ENCODE measurements at regions not wholly inside any gene's neighbourhood (a gene's known extent, or its start where the extent isn't known, plus 50 kb on each side); places are given as distances from the start of the nearest gene placed in this dataset.

- TF ChIP-seq ZSCAN30 (tag by site-specific recombination; IDR thresholded peaks at IDR 0.05), result no peak; the same call in 1 of the 2 replicates
- no peak for TF ChIP-seq SCRT2 (tag by site-specific recombination; IDR thresholded peaks at IDR 0.05)
- TF ChIP-seq ZNF132 (tag by site-specific recombination; IDR thresholded peaks at IDR 0.05; ENCODE audit: borderline replicate concordance), result no peak
- no peak; the same call in 1 of the 2 replicates for TF ChIP-seq ZNF518A (tag by site-specific recombination; conservative IDR thresholded peaks at IDR 0.05; ENCODE audit: low read depth)
- TF ChIP-seq GLI4 (tag by site-specific recombination; IDR thresholded peaks at IDR 0.05), result no peak
- TF ChIP-seq ZNF626 (tag by site-specific recombination; IDR thresholded peaks at IDR 0.05), result no peak
- TF ChIP-seq WT1 (tag by site-specific recombination; IDR thresholded peaks at IDR 0.05), result peak; percentile 98
- TF ChIP-seq ZNF692 (tag by site-specific recombination; IDR thresholded peaks at IDR 0.05), result peak; percentile 44; the same call in 1 of the 2 replicates
- TF ChIP-seq ZBTB44 (tag by site-specific recombination; IDR thresholded peaks at IDR 0.05), result no peak; the same call in 1 of the 2 replicates
- TF ChIP-seq ZBTB1 (tag by site-specific recombination; IDR thresholded peaks at IDR 0.05), result peak; percentile 97
- no peak for TF ChIP-seq ZNF580 (tag by site-specific recombination; IDR thresholded peaks at IDR 0.05)
- TF ChIP-seq ZBTB8A (tag by site-specific recombination; IDR thresholded peaks at IDR 0.05), result no peak; the same call in 1 of the 2 replicates
- TF ChIP-seq ZFP37 (tag by site-specific recombination; IDR thresholded peaks at IDR 0.05), result no peak
- TF ChIP-seq ZNF660 (tag by site-specific recombination; IDR thresholded peaks at IDR 0.05), result no peak
- TF ChIP-seq ZNF174 (tag by site-specific recombination; IDR thresholded peaks at IDR 0.05), result no peak
- TF ChIP-seq ATF2 (tag by site-specific recombination; IDR thresholded peaks at IDR 0.05; ENCODE audit: low read depth), result peak; percentile 64; the same call in 1 of the 2 replicates
- TF ChIP-seq ZNF529 (tag by site-specific recombination; IDR thresholded peaks at IDR 0.05; ENCODE audit: insufficient replicate concordance), result no peak
- peak; percentile 92 for TF ChIP-seq ZFHX2 (tag by site-specific recombination; conservative IDR thresholded peaks at IDR 0.05)
- no peak for TF ChIP-seq REST (tag by site-specific recombination; IDR thresholded peaks at IDR 0.05)
- no peak for TF ChIP-seq ZNF157 (tag by site-specific recombination; IDR thresholded peaks at IDR 0.05)
- no peak for TF ChIP-seq RBAK (tag by site-specific recombination; IDR thresholded peaks at IDR 0.05)
- TF ChIP-seq ZNF423 (tag by site-specific recombination; IDR thresholded peaks at IDR 0.05), result peak; percentile 45; the same call in 1 of the 2 replicates
- no peak for TF ChIP-seq KLF16 (tag by site-specific recombination; IDR thresholded peaks at IDR 0.05)
- no peak for TF ChIP-seq ZNF645 (tag by site-specific recombination; IDR thresholded peaks at IDR 0.05)
These were observed 88.2 kb downstream of the PSMG1 start (continued) for GRCh38 chr21:39094847-39095579.
